Mesendoderm (in vitro differentiated cells): ENCODE measurements at regions not wholly inside any gene's neighbourhood (a gene's known extent, or its start where the extent isn't known, plus 50 kb on each side); places are given as distances from the start of the nearest gene placed in this dataset.

ENCODE experiments used
- DNase-seq: peaks from one replicate; pipeline ENCODE4 v3.0.0; 2013
- H2AK5ac ChIP-seq: 2 replicates; pipeline ENCODE4 v1.6.1; 2013; ENCODE audit warnings: low read length, inconsistent platforms
- H2BK120ac ChIP-seq: 2 replicates; pipeline ENCODE4 v1.6.1; 2013; ENCODE audit warnings: low read depth, mild to moderate bottlenecking, low read length, moderate library complexity, mixed read lengths
- H2BK15ac ChIP-seq: replicated peaks from 2 replicates; pipeline ENCODE4 v1.6.1; 2013; ENCODE audit warnings: low read depth, mild to moderate bottlenecking, moderate library complexity
- H2BK5ac ChIP-seq: 2 replicates; pipeline ENCODE4 v1.6.1; 2013; ENCODE audit warnings: low read length, inconsistent platforms
- H3K18ac ChIP-seq: 2 replicates; pipeline ENCODE4 v1.6.1; 2013; ENCODE audit warnings: mild to moderate bottlenecking, low read length, mixed read lengths
- H3K23ac ChIP-seq: one replicate; pipeline ENCODE4 v1.6.1; 2013; ENCODE audit warnings: low read length
- H3K27ac ChIP-seq: 2 replicates; pipeline ENCODE4 v1.5.1; 2013; ENCODE audit warnings: low read depth, mild to moderate bottlenecking, inconsistent platforms, low read length, moderate library complexity
- H3K27me3 ChIP-seq: 2 replicates; pipeline ENCODE4 v1.6.1; 2013; ENCODE audit warnings: low read length, control low read depth, mild to moderate bottlenecking, inconsistent platforms; ENCODE audit not compliant: insufficient read depth, poor library complexity
- H3K36me3 ChIP-seq: 2 replicates; pipeline ENCODE4 v1.6.1; 2013; ENCODE audit warnings: low read length, inconsistent platforms; ENCODE audit not compliant: control insufficient read depth, insufficient read depth
- H3K4ac ChIP-seq: one replicate; pipeline ENCODE4 v1.6.1; 2013; ENCODE audit warnings: low read depth, mild to moderate bottlenecking, low read length, moderate library complexity
- H3K4me1 ChIP-seq: 2 replicates; pipeline ENCODE4 v1.6.1; 2013; ENCODE audit warnings: low read depth, low read length, inconsistent platforms; ENCODE audit not compliant: control insufficient read depth
- H3K4me2 ChIP-seq: 2 replicates; pipeline ENCODE4 v1.6.1; 2013; ENCODE audit warnings: low read length
- H3K4me3 ChIP-seq: 2 replicates; pipeline ENCODE4 v1.5.1; 2013; ENCODE audit warnings: mild to moderate bottlenecking, low read length
- H3K56ac ChIP-seq: one replicate; pipeline ENCODE4 v1.6.1; 2013; ENCODE audit warnings: low read length
- H3K79me1 ChIP-seq: 2 replicates; pipeline ENCODE4 v1.6.1; 2013; ENCODE audit warnings: low read length, inconsistent platforms
- H3K79me2 ChIP-seq: 2 replicates; pipeline ENCODE4 v1.6.1; 2013; ENCODE audit warnings: mild to moderate bottlenecking, low read length; ENCODE audit not compliant: control insufficient read depth, insufficient read depth
- H3K9ac ChIP-seq: 2 replicates; pipeline ENCODE4 v1.6.1; 2013; ENCODE audit warnings: low read length, inconsistent platforms
- H4K5ac ChIP-seq: one replicate; pipeline ENCODE4 v1.6.1; 2013; ENCODE audit warnings: low read length
- H4K8ac ChIP-seq: one replicate; pipeline ENCODE4 v1.6.1; 2013; ENCODE audit warnings: low read depth, mild to moderate bottlenecking, control low read depth, low read length, moderate library complexity
- WGBS: extraction: QIAGEN DNeasy Blood & Tissue Kit; methylation state at CpG from one replicate; pipeline ENCODE4 v1.1.7; 2013; ENCODE audit warnings: low lambda C conversion rate, missing lambda C conversion rate; ENCODE audit not compliant: insufficient coverage; ENCODE audit errors: extremely low coverage; 5-methylcytosine and 5-hydroxymethylcytosine counted together

GRCh38 chr6:170068496-170068895 lies 222.4 kb downstream of the DLL1 start:
- Histone ChIP-seq H2BK5ac (no peak overlapping the region), H4K8ac (no peak overlapping the region), H2BK120ac (no peak overlapping the region), H2BK15ac (no peak overlapping the region), H3K9ac (no peak overlapping the region), H3K79me2 (no peaks in the 10 kb centered on the region), H3K36me3 (no peaks in the 10 kb centered on the region), H4K5ac (no peak overlapping the region), H3K27ac (no peak overlapping the region), H3K4me2 (no peak overlapping the region), H3K23ac (no peak overlapping the region), H3K4ac (no peak overlapping the region), H3K56ac (no peak overlapping the region), H2AK5ac (no peak overlapping the region), H3K27me3 (no peaks in the 10 kb centered on the region), H3K18ac (no peak overlapping the region), H3K79me1 (no peaks in the 10 kb centered on the region), H3K4me1 (no peaks in the 10 kb centered on the region), H3K4me3 (no peak overlapping the region)
- no CpG with 5 or more reads among the region's 7 CpGs for WGBS
- DNase-seq, result no peak

DNA sequence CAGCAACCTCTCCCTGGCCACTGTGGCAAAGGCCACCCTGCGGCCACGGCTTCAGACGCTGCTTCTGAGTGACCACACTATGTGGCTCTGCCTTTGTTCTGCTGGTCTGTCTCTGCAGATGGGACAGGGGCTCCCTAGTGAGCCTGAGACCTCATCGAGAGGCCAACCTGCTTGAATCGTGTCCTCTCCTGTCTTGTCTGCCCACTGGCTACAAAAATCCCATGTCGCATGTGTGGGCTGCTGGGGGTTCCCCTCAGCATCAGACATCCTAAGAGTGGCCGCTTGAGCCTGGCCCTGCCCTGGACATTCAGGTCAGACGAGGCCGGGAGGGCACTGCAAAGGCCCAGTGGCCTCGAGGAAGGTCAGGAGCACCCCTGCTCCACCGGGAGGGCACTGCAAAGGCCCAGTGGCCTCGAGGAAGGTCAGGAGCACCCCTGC lies 222.9 kb downstream of the DLL1 start:
- no peak overlapping the region for H3K4me3 ChIP-seq
- H3K18ac ChIP-seq, result no peak overlapping the region
- H2BK15ac ChIP-seq, result no peak overlapping the region
- H2BK5ac ChIP-seq, result no peak overlapping the region
- no peaks in the 10 kb centered on the region for H3K36me3 ChIP-seq
- no peak overlapping the region for H3K9ac ChIP-seq
- DNase-seq, result no peak
- no peaks in the 10 kb centered on the region for H3K79me1 ChIP-seq
- no peak overlapping the region for H2BK120ac ChIP-seq
- H3K4me1 ChIP-seq, result no peaks in the 10 kb centered on the region
- no peak overlapping the region for H3K4ac ChIP-seq
- no peak overlapping the region for H3K56ac ChIP-seq
- no CpG with 5 or more reads among the region's 12 CpGs for WGBS
- H3K23ac ChIP-seq, result no peak overlapping the region
- H3K4me2 ChIP-seq, result no peak overlapping the region
- no peaks in the 10 kb centered on the region for H3K27me3 ChIP-seq
- H4K8ac ChIP-seq, result no peak overlapping the region
- no peak overlapping the region for H3K27ac ChIP-seq
- no peaks in the 10 kb centered on the region for H3K79me2 ChIP-seq
- H2AK5ac ChIP-seq, result no peak overlapping the region
- no peak overlapping the region for H4K5ac ChIP-seq

DNA sequence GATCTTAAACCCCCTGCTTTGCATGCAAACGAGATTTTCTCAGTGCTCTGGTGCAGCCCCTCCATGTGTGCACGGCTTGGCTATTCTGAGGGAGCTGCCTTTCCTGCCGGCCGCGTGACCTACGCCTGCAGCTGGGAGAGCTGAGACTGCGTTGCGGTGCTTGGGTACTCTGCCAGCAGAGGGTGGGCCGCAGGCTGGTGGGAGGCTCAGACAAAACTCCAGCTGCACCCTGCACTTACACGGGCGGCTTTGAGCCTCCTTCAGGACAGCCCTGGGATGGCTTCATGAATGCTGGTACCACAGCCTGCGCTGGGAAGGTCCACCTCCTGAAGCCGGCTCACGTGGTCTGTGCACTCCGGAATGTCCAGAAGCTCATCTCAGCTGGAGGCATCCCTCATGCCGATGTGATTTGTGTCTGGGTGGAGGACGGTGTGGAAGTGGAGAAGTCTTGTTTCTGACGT lies 223.7 kb downstream of the DLL1 start:
- no peak overlapping the region for H4K8ac ChIP-seq
- H4K5ac ChIP-seq, result no peak overlapping the region
- no peaks in the 10 kb centered on the region for H3K27me3 ChIP-seq
- H2BK5ac ChIP-seq, result no peak overlapping the region
- no peak overlapping the region for H3K27ac ChIP-seq
- H3K4ac ChIP-seq, result no peak overlapping the region
- no peak overlapping the region for H3K9ac ChIP-seq
- H3K4me2 ChIP-seq, result no peak overlapping the region
- no peak overlapping the region for H3K23ac ChIP-seq
- no peak overlapping the region for H3K56ac ChIP-seq
- WGBS, result no CpG with 5 or more reads among the region's 18 CpGs
- DNase-seq, result no peak
- no peaks in the 10 kb centered on the region for H3K79me1 ChIP-seq
- H3K4me1 ChIP-seq, result no peaks in the 10 kb centered on the region
- H2BK120ac ChIP-seq, result no peak overlapping the region
- H2AK5ac ChIP-seq, result no peak overlapping the region
- H3K79me2 ChIP-seq, result no peaks in the 10 kb centered on the region
- no peaks in the 10 kb centered on the region for H3K36me3 ChIP-seq
- H3K18ac ChIP-seq, result no peak overlapping the region
- no peak overlapping the region for H2BK15ac ChIP-seq
- H3K4me3 ChIP-seq, result no peak overlapping the region

- Histone ChIP-seq H2BK120ac (no peak overlapping the region), H3K23ac (no peak overlapping the region), H2BK15ac (no peak overlapping the region), H2BK5ac (no peak overlapping the region), H3K27ac (no peak overlapping the region), H3K56ac (no peak overlapping the region), H3K36me3 (no peaks in the 10 kb centered on the region), H4K5ac (no peak overlapping the region), H3K4me2 (no peak overlapping the region), H3K4ac (no peak overlapping the region), H2AK5ac (no peak overlapping the region), H4K8ac (no peak overlapping the region), H3K27me3 (no peaks in the 10 kb centered on the region), H3K79me2 (no peaks in the 10 kb centered on the region), H3K9ac (no peak overlapping the region), H3K4me1 (no peaks in the 10 kb centered on the region), H3K79me1 (no peaks in the 10 kb centered on the region), H3K4me3 (no peak overlapping the region), H3K18ac (no peak overlapping the region)
- no CpG with 5 or more reads among the region's 8 CpGs for WGBS
- no peak for DNase-seq
Measured at GRCh38 chr6:170066679-170067078, 224.2 kb downstream of the DLL1 start.

DNA sequence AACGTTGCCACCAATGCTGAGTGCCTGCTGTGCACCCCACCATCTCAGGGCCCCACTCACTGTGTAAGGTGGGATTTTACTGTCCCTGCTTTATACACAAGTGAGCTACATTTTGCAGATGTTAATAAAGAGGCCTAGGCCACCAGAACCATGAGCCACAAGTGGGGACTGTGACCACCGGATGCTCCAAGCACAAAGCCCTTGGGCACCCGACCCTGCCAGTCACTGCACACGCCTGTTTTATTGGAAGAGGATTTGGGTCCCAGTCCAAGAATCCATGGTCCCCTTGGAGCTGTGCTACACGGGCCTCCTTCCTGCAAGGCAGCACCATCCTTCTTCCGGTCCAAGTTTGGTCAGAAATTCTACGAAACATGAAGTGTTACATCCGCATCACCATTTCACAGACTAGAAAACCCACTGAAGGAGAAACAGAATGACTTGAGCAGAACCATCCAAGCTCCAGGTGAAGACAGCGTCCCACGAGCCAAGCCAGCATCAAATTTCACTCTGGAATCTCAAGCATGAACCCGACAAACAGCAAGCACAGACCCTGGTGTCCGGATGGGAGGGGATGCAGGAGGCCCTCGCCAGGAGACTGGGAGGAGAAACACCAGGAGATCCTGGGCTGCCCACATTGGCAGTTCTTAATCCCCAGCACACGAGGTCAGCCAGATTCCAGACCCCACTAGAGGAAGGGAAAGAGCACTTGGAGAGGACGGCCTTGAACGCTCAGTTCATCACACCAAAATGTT lies 226.9 kb downstream of the DLL1 start:
- H3K9ac ChIP-seq, result no peak overlapping the region
- no CpG with 5 or more reads among the region's 16 CpGs for WGBS

GRCh38 chr6:170063431-170063830 lies 227.4 kb downstream of the DLL1 start:
- WGBS, result no CpG with 5 or more reads among the region's 16 CpGs
- H3K4me3 ChIP-seq, result no peak overlapping the region
- no peak overlapping the region for H3K18ac ChIP-seq
- no peak for DNase-seq
- no peak overlapping the region for H3K9ac ChIP-seq
- H2BK15ac ChIP-seq, result no peak overlapping the region
- H4K8ac ChIP-seq, result no peak overlapping the region
- H3K4ac ChIP-seq, result no peak overlapping the region
- H3K27ac ChIP-seq, result no peak overlapping the region
- no peak overlapping the region for H2BK120ac ChIP-seq
- H2BK5ac ChIP-seq, result no peak overlapping the region
- no peak overlapping the region for H3K23ac ChIP-seq
- H3K27me3 ChIP-seq, result no peaks in the 10 kb centered on the region
- no peak overlapping the region for H2AK5ac ChIP-seq
- H3K56ac ChIP-seq, result peak overlapping the region; percentile 7
- no peak overlapping the region for H3K4me2 ChIP-seq
- no peaks in the 10 kb centered on the region for H3K79me2 ChIP-seq
- H4K5ac ChIP-seq, result no peak overlapping the region
- no peaks in the 10 kb centered on the region for H3K36me3 ChIP-seq
- no peaks in the 10 kb centered on the region for H3K4me1 ChIP-seq
- no peaks in the 10 kb centered on the region for H3K79me1 ChIP-seq

More for the DNA sequence above, 226.9 kb downstream of the DLL1 start:
- H2BK120ac ChIP-seq, result no peak overlapping the region
- H3K4ac ChIP-seq, result no peak overlapping the region
- no peaks in the 10 kb centered on the region for H3K36me3 ChIP-seq
- H2BK5ac ChIP-seq, result no peak overlapping the region
- DNase-seq, result peak; percentile 11
- no peaks in the 10 kb centered on the region for H3K4me1 ChIP-seq
- no peak overlapping the region for H2BK15ac ChIP-seq
- no peaks in the 10 kb centered on the region for H3K27me3 ChIP-seq
- no peak overlapping the region for H3K27ac ChIP-seq
- no peaks in the 10 kb centered on the region for H3K79me1 ChIP-seq
- H2AK5ac ChIP-seq, result no peak overlapping the region
- no peak overlapping the region for H3K4me2 ChIP-seq
- peak overlapping the region; percentile 7 for H3K56ac ChIP-seq
- no peak overlapping the region for H3K18ac ChIP-seq
- no peak overlapping the region for H4K8ac ChIP-seq
- no peak overlapping the region for H3K4me3 ChIP-seq
- H4K5ac ChIP-seq, result no peak overlapping the region
- H3K23ac ChIP-seq, result no peak overlapping the region
- H3K79me2 ChIP-seq, result no peaks in the 10 kb centered on the region
